Fibroblast of skin of left quadriceps (primary cell): ENCODE measurements at regions not wholly inside any gene's neighbourhood (a gene's known extent, or its start where the extent isn't known, plus 50 kb on each side); places are given as distances from the start of the nearest gene placed in this dataset.
A peak's percentile ranks its signal among the peaks of the same experiment; 100 is the strongest.

Experiments used
- DNase-seq, 2 experiments: peaks; one replicate each; pipeline ENCODE4 v3.0.0-alpha.2; 2013; ENCODE audit warnings: low read depth in 2 of 2

GRCh38 chr11:21825127-21825526, 367.8 kb upstream of the ANO5 start:
- DNase-seq: no peak

- DNase-seq: no peak
Observed at GRCh38 chr11:21838427-21838826, 354.5 kb upstream of the ANO5 start.

GRCh38 chr11:21839796-21840195, 353.1 kb upstream of the ANO5 start:
- DNase-seq: no peak

GRCh38 chr11:21861314-21861713, 331.6 kb upstream of the ANO5 start:
- no peak for DNase-seq

- DNase-seq: no peak
Observed at GRCh38 chr11:21865541-21865940, 327.3 kb upstream of the ANO5 start.

GRCh38 chr11:21866781-21867180, 326.1 kb upstream of the ANO5 start:
- DNase-seq: no peak

- no peak for DNase-seq
Observed at GRCh38 chr11:21877151-21877550, 315.7 kb upstream of the ANO5 start.

- DNase-seq: no peak
Observed at GRCh38 chr11:21883354-21883753, 309.5 kb upstream of the ANO5 start.

- peak in 1 of 2 experiments; percentile 0 for DNase-seq
Observed at GRCh38 chr11:21888814-21889213, 304.1 kb upstream of the ANO5 start.

GRCh38 chr11:21892736-21893564, 299.9 kb upstream of the ANO5 start:
- no peak for DNase-seq

- DNase-seq: no peak
Observed at GRCh38 chr11:21893565-21893867, 299.4 kb upstream of the ANO5 start.

GRCh38 chr11:21894492-21894891, 298.4 kb upstream of the ANO5 start:
- no peak for DNase-seq

GRCh38 chr11:21895686-21896085, 297.2 kb upstream of the ANO5 start:
- DNase-seq: no peak

- no peak for DNase-seq
Observed at GRCh38 chr11:21896216-21896615, 296.7 kb upstream of the ANO5 start.

- no peak for DNase-seq
Observed at GRCh38 chr11:21896746-21897602, 295.9 kb upstream of the ANO5 start.

- no peak for DNase-seq
Observed at GRCh38 chr11:21897752-21898151, 295.1 kb upstream of the ANO5 start.

GRCh38 chr11:21908211-21908610, 284.7 kb upstream of the ANO5 start:
- DNase-seq: no peak

- DNase-seq: no peak
Observed at GRCh38 chr11:21909145-21909544, 283.7 kb upstream of the ANO5 start.

- DNase-seq: no peak
Observed at GRCh38 chr11:21911061-21911460, 281.8 kb upstream of the ANO5 start.

GRCh38 chr11:21912285-21912684, 280.6 kb upstream of the ANO5 start:
- no peak for DNase-seq

GRCh38 chr11:21921151-21921550, 271.7 kb upstream of the ANO5 start:
- no peak for DNase-seq

GRCh38 chr11:21924262-21924661, 268.6 kb upstream of the ANO5 start:
- DNase-seq: no peak

- no peak for DNase-seq
Observed at GRCh38 chr11:21927628-21928027, 265.3 kb upstream of the ANO5 start.
